NCI-H774 (cell line): ENCODE measurements at regions not wholly inside any gene's neighbourhood (a gene's known extent, or its start where the extent isn't known, plus 50 kb on each side); places are given as distances from the start of the nearest gene placed in this dataset.
"Not testable (repeated sequence)": the region's sequence is repeated elsewhere in the genome, so short reads cannot be mapped to it uniquely, and the experiment has no call there.

ENCODE experiments used
- DNase-seq: peaks from one replicate; lab custom pipeline; 2025; lab: John Stamatoyannopoulos, UW

DNA sequence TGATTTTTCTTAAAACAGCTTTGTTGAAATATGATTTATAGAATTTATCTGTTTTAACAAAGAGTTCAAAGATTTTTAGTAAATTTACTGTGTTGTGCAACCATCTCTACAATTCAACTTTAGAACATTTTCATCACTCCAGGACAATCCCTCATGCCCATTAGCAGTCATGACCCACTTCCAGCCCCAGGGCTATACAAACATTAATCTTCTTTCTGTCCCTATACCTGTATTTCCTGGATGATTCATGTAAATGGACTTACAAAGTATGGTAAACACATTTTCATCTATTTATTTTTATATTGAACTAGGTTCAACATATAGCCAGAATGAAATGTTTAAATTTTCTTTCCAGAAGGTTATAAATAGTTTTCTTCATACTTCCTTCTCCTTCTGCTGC, 127.8 kb upstream of the CCDC180 start:
- no peak for DNase-seq

DNA sequence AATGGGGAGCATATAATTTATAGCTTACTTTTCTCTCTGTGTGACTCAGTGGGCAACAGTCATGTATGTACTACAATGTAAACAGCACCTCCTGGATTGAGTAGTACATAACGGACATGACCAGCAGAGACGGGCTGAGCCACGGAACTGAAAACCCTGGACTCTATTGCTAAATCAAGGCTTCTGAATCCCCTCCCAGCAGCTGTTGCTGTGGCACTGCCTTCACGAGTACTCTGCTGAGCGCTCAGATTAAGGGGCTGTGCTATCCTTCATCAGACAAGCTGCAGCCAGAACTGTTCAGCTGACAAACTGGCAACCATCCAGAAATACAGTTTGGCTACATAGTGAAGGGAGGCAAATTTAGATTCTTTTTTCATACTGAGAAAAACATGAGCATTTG, 131.3 kb upstream of the CCDC180 start:
- peak; percentile 8 for DNase-seq

DNA sequence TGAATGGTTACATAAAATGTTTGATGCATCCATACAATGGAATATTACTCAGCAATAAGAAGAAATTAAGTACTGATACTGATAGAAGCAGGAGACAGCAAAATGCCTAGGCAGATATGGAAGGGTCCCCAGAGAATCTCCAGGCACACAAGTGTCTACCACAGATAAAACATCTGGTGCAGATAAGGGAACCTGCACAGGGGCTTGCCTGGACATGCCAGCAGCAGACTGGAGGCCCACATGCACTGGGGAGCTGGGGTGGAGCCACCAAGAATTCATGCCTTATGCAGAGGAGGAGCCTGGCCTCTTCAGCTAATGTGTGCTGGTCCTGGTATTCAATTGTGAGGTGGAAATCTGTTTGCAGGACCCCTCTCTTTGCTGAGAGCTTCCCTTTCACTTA, 129.2 kb upstream of the CTSV start:
- not testable (repeated sequence) for DNase-seq

DNA sequence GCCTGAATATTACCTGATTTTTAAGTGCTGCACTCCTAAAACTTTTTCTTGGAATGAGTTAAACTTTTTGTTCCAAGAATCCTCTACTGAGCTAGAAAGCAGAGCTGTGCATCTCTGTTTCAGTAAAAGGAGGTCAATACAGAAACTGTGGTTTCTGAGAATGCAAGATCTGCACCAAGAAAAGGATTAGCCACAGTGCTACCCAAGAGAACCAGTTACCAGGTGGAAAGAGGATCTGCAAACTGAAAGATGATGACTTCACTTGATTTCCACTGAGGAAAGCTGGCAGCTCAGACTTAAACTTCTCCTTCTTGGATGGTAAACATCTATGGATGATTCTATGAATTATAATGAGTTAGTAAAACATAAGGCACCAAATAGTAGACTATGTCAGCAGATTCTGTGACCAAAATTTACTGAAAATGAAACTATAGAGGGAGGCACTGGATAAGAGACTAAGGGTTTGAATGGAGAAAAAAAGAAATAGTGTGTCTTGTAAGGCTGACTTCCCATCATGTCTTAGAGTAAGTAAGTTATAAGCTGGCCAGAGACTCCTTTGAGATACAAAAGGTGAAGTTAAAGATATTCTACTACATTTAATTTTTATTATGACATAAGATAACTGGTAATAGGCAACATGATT, 127.7 kb upstream of the CTSV start:
- not testable (repeated sequence) for DNase-seq

DNA sequence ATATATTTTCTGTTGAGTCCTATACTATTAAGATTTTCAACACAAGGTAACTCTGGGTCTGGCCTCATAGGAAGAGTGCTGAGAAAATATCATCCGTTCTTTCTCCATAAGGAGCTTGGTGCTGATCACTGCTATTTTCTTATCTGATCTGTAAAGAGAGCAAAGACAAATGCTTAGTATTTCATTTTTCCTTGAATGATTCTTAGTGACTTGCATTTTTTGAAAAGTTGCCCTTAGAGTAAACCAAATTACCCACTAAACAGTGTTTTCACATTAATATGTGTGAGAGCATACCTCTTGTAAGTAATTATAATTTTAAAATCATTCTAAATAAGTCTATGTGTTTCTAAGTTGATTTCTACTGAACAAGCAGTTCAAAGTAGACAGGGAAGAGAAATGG, 121.3 kb upstream of the CTSV start:
- no peak for DNase-seq

DNA sequence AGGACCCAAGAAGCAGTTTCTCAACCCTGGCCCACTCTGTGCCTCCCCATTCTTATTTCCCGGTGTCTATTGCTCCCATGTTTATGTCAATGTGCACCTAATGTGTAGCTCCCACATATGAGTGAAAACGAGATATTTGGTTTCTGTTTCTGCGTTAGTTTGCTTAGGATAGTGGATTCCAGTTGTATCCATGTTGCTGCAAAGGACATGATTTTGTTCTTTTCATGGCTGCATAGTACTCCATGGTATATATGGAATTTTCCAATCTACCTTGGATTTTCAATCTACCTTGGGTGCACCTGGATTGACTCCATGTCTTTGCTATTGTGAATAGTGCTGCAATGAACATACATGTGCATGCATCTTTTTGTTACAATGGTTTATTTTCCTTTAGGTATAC, 119.8 kb upstream of the CTSV start:
- not testable (repeated sequence) for DNase-seq

DNA sequence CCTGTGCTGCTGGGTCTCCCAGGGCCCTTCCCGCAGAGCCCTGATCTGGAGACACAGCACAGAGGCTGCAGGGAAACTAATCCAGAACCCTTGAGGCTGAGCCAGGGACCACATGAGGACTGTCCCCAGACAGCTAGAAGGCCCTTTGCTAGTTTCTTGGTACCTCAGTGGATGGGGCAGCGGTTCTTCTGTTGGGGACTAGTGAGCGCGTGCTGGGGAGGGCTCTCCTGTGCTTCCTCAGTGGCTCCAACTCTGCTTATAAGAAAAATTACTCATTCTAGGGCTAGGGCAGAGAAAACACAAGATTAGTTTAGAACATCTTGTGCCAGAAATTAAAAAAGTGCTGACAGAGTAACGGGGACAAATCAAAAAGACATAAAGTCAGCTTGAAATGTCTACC, 116.5 kb upstream of the CTSV start:
- DNase-seq, result not testable (repeated sequence)

DNA sequence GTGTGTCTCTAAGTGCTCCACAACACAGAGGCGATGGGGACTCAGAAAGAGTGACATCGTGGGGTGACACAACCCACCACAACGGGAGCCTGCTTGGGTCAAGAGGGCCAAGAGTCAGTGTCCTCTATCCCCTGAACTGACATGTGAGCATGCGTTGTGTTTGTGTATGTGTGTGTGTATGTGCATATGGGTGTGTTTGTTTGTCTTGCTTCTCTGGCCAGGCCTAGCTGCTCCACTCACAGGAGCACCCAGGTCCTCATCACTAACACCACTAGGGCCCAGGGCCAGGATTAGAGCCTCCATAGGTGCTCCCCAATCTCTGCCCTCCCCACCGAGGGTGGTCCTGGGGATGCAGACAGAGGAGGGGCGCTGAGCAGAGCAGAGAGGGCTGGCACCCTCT, 115.0 kb upstream of the CTSV start:
- no peak for DNase-seq

DNA sequence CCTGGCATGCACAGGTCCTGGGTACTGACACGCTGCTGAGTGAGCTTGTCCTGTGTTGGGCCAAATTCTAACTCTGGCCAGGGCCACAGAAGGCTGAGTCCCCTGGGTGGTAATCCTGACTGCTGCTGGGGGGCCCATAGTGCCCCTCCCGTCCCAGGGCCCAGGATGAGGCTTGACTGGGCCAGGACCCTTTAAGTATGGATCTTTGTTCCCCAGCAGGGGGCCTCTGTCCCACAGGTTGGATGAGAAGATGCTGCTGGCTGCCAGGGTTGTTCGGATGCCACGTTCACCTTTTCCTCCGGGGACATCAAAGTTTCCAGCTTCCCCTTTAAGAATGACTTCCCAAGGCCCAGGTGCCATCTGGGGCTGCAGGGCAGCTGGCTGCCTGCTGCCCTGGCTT, 114.2 kb upstream of the CTSV start:
- DNase-seq, result not testable (repeated sequence)

DNA sequence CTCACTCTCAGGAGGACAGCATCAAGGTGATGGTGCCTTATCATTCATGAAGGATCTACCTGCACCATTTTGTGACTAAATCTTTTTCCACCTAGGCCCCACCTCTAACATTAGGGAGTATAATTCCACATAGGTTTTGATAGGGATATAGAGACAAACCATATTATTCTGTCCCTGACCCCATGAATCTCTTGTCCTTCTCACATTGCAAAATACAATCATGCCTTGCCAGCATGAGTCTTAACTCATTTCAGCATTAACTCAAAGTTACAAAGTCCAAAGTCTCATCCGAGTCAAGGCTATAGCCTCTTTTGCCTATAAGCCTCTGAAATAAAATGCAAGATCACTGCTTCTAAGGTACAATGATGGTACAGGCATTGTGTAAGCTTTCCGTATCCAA, 111.5 kb upstream of the CTSV start:
- DNase-seq, result not testable (repeated sequence)

DNA sequence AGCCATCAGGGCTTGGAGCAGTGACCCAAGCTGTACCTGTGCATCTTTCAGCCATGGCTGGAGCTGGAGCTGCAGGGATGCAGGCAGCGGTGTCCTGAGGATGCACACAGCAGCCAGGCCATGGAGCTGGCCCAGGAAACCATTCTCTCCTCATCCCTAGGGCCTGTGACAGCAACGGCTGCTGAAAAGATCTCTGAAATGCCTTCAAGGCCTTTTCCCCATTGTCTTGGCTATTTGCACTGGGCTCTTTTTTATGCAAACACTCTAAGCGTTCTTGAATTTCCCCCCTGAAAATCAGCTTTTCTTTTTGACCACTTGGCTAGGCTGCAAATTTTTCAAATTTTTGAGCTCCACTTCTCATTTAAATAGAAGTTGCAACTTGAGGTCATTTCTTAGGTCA, 109.5 kb upstream of the CTSV start:
- not testable (repeated sequence) for DNase-seq

DNA sequence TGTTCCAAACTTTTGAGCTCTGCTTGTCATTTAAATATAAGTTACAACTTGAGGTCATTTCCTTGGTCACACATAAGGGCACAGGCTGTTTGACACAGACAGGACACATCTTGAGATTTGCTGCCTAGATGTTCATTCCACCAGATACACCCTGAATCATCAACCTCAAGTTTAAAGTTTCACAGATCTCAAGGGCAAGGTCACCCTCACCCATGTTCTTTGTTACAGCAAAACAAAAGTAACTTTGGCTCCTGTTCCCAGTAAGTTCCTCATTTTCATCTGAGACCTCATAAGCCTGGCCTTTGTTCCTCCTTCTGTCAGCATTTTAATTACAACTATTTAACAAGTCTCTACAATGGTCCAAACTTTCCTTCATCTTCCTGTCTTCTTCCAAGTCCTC, 106.7 kb upstream of the CTSV start:
- not testable (repeated sequence) for DNase-seq

DNA sequence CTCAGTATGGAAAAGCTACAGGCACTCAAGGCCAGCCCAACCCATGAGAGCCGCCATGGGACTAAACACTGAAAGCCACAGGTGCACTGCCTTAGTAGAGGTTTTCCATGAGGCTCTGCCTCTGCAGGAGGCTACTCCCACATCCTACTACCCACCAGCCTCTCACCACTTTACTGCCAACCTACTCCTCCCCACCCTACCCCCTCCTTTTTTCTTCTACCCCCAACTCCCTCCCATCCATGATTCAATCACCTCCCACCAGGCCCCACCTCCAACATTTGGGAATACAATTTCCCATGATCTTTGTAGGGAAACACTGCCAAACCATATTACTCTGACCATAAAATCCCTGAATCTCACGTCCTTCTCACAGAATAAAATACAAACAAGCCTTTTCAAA, 101.6 kb upstream of the CTSV start:
- DNase-seq, result no peak

DNA sequence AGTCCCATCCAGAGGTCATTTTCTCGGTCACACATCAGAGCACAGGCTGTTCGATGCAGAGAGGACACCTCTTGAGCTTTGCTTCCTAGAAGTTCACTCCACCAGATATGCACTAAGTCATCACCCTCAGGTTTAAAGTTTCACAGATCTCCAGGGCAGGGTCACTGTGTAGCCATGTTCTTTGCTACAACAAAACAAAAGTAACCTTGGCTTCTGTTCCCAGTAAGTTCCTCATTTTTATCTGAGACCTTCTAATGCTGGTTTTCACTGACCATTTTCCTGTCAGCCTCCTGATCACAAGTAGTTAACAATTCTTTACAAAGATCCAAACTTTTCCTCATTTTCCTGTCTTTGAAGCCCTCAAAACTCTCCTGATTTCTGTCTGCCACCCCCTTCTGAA, 97.5 kb upstream of the CTSV start:
- DNase-seq, result no peak

DNA sequence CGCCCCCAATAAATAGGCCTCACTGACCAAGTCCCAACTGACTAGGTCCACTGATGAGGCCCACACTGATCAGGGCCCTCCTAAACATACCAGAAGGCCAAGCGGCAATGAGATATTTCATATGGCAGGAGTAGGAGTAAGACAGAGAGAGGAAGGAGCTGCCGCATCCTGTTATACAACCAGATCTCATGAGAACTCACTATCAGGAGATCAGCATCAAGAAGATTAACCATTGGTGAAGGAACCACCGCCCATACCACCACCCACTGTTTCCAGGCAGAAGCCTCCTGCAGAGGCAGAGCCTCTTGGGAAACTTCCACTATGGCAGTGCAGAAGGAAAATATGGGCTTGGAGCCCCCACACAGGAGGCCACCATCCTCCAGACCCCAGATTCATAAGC, 95.0 kb upstream of the CTSV start:
- DNase-seq, result not testable (repeated sequence)

DNA sequence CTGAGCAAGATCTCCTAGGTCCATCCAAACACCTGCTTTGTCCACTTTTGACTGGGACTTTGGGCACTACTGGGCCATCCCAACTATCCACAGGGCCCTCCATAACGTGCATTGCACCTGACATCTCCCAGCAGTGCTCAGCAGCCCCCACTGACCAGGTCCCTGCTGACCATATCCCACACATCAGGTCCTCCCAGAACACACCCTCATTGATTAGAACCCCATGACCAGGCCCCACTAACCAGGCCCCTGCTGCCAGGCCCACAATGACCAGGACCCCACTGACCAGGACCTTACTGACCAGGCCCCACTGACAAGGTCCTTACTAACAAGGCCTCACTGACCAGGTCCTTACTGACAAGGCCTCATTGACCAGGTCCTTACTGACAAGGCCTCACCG, 93.9 kb upstream of the CTSV start:
- no peak for DNase-seq

DNA sequence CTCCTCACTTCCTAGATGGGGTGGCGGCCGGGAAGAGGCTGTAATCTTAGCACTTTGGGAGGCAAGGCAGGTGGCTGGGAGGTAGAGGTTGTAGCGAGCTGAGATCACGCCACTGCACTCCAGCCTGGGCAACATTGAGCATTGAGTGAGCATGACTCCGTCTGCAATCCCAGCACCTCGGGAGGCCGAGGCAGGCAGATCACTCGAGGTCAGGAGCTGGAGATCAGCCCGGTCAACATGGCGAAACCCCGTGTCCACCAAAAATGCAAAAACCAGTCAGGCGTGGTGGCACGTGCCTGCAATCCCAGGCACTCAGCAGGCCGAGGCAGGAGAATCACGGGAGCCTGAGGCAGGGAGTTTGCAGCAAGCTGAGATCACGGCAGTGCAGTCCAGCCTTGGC, 91.9 kb upstream of the CTSV start:
- DNase-seq, result not testable (repeated sequence)

DNA sequence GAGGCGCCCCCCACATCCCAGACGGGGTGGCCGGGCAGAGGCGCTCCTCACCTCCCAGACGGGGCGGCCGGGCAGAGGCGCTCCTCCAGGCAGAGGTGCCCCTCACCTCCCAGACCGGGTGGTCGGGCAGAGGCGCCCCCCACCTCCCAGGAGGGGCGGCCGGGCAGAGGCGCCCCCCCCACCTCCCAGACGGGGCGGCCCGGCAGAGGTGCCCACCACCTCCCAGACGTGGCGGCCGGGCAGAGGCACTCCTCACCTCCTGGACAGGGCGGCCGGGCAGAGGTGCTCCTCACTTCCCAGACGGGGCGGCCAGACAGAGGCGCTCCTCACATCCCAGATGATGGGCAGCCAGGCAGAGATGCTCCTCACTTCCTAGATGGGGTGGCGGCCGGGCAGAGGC, 91.4 kb upstream of the CTSV start:
- DNase-seq, result not testable (repeated sequence)

DNA sequence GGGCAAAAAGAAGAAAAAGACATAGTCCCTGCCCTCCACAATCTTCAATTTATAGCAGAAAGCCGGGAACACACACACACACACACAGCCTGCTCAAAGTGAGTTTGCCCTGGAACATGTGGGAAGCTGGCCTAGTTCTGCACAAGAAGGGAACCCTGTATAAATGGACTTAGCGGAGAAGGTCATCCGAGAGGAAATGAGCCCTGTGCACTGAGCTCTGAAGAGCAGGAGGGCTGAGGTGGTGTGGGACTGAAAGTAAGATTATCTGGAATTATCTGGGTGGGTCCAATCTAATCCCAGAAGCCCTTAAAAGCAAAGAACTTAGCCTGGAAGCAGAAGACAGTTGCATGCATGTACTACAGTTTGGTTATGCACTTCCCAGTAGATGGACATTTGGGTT, 90.0 kb upstream of the CTSV start:
- DNase-seq, result no peak

DNA sequence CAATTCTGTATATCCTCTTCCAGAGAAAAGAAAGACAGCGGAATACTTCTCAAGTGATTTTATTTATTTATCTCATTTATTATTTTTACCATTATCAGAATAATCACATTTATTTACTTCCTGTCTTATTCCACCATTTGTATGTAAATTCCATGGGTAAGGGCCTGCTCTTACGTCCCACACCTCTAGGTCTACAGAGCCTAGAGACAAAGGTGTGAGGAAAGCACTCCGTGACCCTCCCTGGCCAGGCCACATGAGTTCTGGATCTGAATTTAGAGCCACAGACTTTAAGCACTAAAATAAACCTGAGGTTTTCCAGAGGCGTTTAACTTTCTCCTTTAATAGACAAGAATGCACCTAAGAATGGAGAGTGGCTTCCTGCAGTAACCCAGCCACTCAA, 85.3 kb upstream of the CTSV start:
- DNase-seq, result no peak

DNA sequence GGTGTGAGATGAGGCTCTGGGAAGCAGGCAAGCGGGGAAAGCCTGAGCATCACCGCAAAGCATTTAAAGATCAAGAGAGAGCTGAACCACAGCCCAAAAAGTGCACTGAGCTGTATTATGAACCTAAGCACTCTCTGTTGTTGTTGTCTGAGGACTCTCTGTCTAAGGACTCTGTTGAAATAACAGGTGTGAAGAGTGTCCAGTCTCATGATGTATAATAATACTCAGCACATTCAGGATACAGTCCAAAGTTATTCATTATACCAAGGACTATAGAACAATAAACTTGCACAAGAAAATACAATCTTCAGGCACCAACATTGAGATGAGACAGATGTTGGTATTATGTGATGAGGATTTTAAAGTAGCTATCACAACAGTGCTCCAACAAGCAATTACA, 71.8 kb upstream of the CTSV start:
- no peak for DNase-seq

DNA sequence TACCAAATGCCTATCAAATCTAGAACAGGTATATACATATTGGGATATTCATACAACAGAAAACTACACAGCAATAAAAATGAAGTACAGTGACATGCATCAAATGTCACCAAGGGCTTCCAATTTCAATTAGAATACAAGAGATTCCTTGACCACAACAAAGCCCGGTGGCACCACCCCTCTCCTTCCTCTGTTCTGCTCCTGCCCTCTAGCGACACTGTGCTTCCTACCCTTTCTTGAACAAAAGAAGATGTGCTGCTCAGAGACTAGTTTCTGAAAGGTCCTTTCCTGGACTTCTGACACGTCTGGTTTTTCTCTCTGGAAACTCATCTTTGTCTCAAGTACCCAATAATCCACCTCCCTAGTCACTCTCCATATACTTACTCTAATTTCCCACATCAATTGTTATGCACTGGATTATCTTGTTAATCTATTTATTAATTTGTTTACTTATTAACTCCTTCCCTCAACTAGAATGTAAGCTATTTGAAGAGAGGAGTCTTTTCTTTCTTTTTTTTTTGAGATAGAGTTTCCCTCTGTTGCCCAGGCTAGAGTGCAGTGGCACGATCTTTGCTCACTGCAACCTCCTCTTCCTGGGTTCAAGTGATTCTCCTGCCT, 70.4 kb upstream of the CTSV start:
- peak; percentile 7 for DNase-seq

DNA sequence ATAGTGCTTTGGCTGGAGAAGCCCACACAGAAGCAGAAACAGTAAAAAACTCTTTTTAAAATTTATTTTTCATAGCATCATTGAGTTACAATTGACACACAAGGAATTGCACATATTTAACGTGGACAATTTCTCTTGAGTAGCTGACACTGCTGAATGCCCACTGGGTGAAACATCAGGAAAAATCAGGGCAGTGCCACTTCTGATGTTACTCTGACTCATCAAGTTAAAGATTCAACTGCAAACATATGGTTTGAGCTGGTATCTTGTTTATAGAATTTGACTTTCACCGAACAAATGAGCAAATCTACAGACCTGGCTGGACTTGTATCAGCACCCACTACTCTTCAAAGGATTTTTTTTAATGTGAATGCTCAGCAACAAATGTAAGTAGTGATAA, 66.3 kb upstream of the CTSV start:
- not testable (repeated sequence) for DNase-seq
